ENCODE measurements at regions not wholly inside any gene's neighbourhood (a gene's known extent, or its start where the extent isn't known, plus 50 kb on each side); places are given as distances from the start of the nearest gene placed in this dataset.

DNA sequence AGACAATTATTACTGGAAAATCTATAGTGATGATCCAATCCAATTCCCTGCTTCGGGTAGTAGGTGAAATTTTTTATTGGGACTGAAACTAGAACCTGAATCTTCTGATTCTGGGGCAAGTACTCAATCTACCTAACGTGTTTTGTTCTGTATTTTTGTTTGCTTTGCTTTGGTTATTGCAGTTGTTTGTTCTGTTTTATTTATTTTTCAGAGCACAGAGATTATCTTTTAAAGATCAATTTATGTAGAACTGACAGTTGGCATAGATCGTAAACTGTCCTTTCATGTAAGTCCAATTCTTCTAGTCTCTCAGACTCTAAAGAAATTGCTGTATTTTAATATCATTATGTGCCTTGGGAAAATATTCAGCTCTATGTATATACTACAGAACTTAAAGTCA lies 401.6 kb downstream of the ANXA1 start:
- BruUV-seq (replicated peaks): no TSS peak
- no peaks in the 10 kb centered on the region for H3K9me3 ChIP-seq (replicated peaks; ENCODE audit: control insufficient read depth, insufficient read depth, low read length)
- CTCF ChIA-PET: no interaction called here
- no peak overlapping the region for H2AFZ ChIP-seq (ENCODE audit: low read depth, low read length)
- no peak overlapping the region for H3K27ac ChIP-seq (ENCODE audit: insufficient read depth, low read depth, low read length)
- FAIRE-seq (no peak), DNase-seq (ENCODE audit: low read depth, low spot score) (no peak)
- no peak overlapping the region for H3K9ac ChIP-seq (replicated peaks; ENCODE audit: extremely low read depth, insufficient read depth, low read length)
- H3K4me3 ChIP-seq (replicated peaks in 1 of 3; ENCODE audit: insufficient read depth in 1 of 3, low read depth in 1 of 3, low read length in 3 of 3): no peak overlapping the region
- no peaks in the 10 kb centered on the region for H3K9me1 ChIP-seq (replicated peaks; ENCODE audit: control insufficient read depth, extremely low read depth, insufficient read depth, low read length)
- intact Hi-C loops (cut with micrococcal nuclease) (no loop called here), dilution Hi-C loops (cut with MboI; ENCODE audit: extremely low pct_ligation_motif_present, low sequenced_read_pairs) (no loop called here)
- POLR2A ChIA-PET: no interaction called here
- H3K4me2 ChIP-seq (ENCODE audit: insufficient read depth, low read length): no peak overlapping the region
- H3K27me3 ChIP-seq (ENCODE audit: control insufficient read depth in 2 of 2, insufficient read depth in 2 of 2, low read length in 2 of 2): no peaks in the 10 kb centered on the region
- TF ChIP-seq, protein P1, sequence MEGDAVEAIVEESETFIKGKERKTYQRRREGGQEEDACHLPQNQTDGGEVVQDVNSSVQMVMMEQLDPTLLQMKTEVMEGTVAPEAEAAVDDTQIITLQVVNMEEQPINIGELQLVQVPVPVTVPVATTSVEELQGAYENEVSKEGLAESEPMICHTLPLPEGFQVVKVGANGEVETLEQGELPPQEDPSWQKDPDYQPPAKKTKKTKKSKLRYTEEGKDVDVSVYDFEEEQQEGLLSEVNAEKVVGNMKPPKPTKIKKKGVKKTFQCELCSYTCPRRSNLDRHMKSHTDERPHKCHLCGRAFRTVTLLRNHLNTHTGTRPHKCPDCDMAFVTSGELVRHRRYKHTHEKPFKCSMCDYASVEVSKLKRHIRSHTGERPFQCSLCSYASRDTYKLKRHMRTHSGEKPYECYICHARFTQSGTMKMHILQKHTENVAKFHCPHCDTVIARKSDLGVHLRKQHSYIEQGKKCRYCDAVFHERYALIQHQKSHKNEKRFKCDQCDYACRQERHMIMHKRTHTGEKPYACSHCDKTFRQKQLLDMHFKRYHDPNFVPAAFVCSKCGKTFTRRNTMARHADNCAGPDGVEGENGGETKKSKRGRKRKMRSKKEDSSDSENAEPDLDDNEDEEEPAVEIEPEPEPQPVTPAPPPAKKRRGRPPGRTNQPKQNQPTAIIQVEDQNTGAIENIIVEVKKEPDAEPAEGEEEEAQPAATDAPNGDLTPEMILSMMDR (IDR thresholded peaks at IDR 0.05; ENCODE audit: extremely low read depth in 1 of 2, insufficient read depth in 1 of 2, low read depth in 1 of 2, low read length in 2 of 2): no peak
- TF ChIP-seq POLR2A (IDR thresholded peaks at IDR 0.05; ENCODE audit: low read depth, low read length) (no peak), POLR2AphosphoS5 (IDR thresholded peaks at IDR 0.05; ENCODE audit: insufficient read depth, low read depth, low read length) (no peak), EZH2 (IDR thresholded peaks at IDR 0.05; ENCODE audit: borderline replicate concordance, low read depth, low read length, severe bottlenecking) (no peak), MYC (IDR thresholded peaks at IDR 0.05; ENCODE audit: low read depth, low read length) (no peak), GATA2 (IDR thresholded peaks at IDR 0.05; ENCODE audit: insufficient read depth, insufficient read length, low read depth, low read length) (no peak), JUN (IDR thresholded peaks at IDR 0.05; ENCODE audit: borderline replicate concordance, insufficient read depth, insufficient read length, low read depth) (no peak), FOS (IDR thresholded peaks at IDR 0.05; ENCODE audit: borderline replicate concordance, insufficient read depth, low read length) (no peak)
- TF ChIP-seq, protein P2, sequence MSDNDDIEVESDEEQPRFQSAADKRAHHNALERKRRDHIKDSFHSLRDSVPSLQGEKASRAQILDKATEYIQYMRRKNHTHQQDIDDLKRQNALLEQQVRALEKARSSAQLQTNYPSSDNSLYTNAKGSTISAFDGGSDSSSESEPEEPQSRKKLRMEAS (IDR thresholded peaks at IDR 0.05; ENCODE audit: insufficient read depth, insufficient read length): no peak
- no peaks in the 10 kb centered on the region for H3K4me1 ChIP-seq (ENCODE audit: control insufficient read depth, extremely low read depth, insufficient read depth, low read length)
- no peaks in the 10 kb centered on the region for H3K36me3 ChIP-seq (ENCODE audit: control insufficient read depth in 2 of 2, extremely low read depth in 1 of 2, insufficient read depth in 2 of 2, low read length in 2 of 2)
- H3K79me2 ChIP-seq (ENCODE audit: control insufficient read depth, insufficient read depth, low read length): no peaks in the 10 kb centered on the region
- no peaks in the 10 kb centered on the region for H4K20me1 ChIP-seq (replicated peaks; ENCODE audit: control insufficient read depth, extremely low read depth, insufficient read depth, low read length)

All from endothelial cell of umbilical vein (primary cell).